CD4-positive, CD25-positive, alpha-beta regulatory T cell (primary cell): ENCODE measurements at regions not wholly inside any gene's neighbourhood (a gene's known extent, or its start where the extent isn't known, plus 50 kb on each side); places are given as distances from the start of the nearest gene placed in this dataset.

Experiments
- ATAC-seq, 2 donors: fragments of 150-1000 bp; cut with Tn5 transposase; one replicate each; pipeline ENCODE4 v1.10.0; 2021; ENCODE audit warnings: low read depth in 2 of 2, moderate number of reproducible peaks in 2 of 2, moderate library complexity in 1 of 2
- DNase-seq, 3 donors: peaks; one replicate each; pipeline versions ENCODE4 v3.0.0 to v3.0.0-alpha.2; 2012 to 2022; ENCODE audit warnings: mixed read lengths in 1 of 3
- H3K27ac ChIP-seq: one replicate; pipeline ENCODE4 v1.7.0; 2013; ENCODE audit warnings: mild to moderate bottlenecking, low read length; ENCODE audit not compliant: insufficient read depth, poor library complexity, severe bottlenecking
- H3K27me3 ChIP-seq: one replicate; pipeline ENCODE4 v1.7.0; 2013; ENCODE audit warnings: low read length; ENCODE audit not compliant: control insufficient read depth, insufficient read depth
- H3K36me3 ChIP-seq: one replicate; pipeline ENCODE4 v1.7.0; 2013; ENCODE audit warnings: mild to moderate bottlenecking, low read length, moderate library complexity; ENCODE audit not compliant: control insufficient read depth, insufficient read depth
- H3K4me1 ChIP-seq: 2 replicates; pipeline ENCODE4 v1.7.0; 2013; ENCODE audit warnings: mild to moderate bottlenecking, low read length; ENCODE audit not compliant: insufficient read depth, control insufficient read depth, poor library complexity, severe bottlenecking
- H3K4me3 ChIP-seq: one replicate; pipeline ENCODE4 v1.7.0; 2013; ENCODE audit warnings: low read depth, mild to moderate bottlenecking, low read length, moderate library complexity
- H3K9me3 ChIP-seq, 2 experiments: 1 replicate in 1 of 2; 2 replicates in 1 of 2; pipeline ENCODE4 v1.7.0; 2013; ENCODE audit warnings: low read length in 2 of 2, mild to moderate bottlenecking in 1 of 2, moderate library complexity in 1 of 2; ENCODE audit not compliant: control insufficient read depth in 2 of 2
- H3K27ac Mint-ChIP-seq, 3 donors: one replicate each; pipeline ENCODE4 v1.8.0; 2020 to 2022; ENCODE audit warnings: mild to moderate bottlenecking in 3 of 3, mixed read lengths in 3 of 3, moderate library complexity in 2 of 3
- H3K27me3 Mint-ChIP-seq: one replicate; pipeline ENCODE4 v1.8.0; 2022; ENCODE audit warnings: mild to moderate bottlenecking, mixed read lengths
- H3K36me3 Mint-ChIP-seq: one replicate; pipeline ENCODE4 v1.8.0; 2020; ENCODE audit warnings: mixed read lengths
- H3K4me1 Mint-ChIP-seq, 4 donors: one replicate each; pipeline ENCODE4 v1.8.0; 2020 to 2022; ENCODE audit warnings: mixed read lengths in 4 of 4, mild to moderate bottlenecking in 1 of 4
- H3K4me3 Mint-ChIP-seq, 4 donors: one replicate each; pipeline ENCODE4 v1.8.0; 2020 to 2022; ENCODE audit warnings: mild to moderate bottlenecking in 4 of 4, mixed read lengths in 4 of 4, moderate library complexity in 3 of 4
- H3K9me3 Mint-ChIP-seq, 7 donors: one replicate each; pipeline ENCODE4 v1.8.0; 2020 to 2022; ENCODE audit warnings: mixed read lengths in 7 of 7, mild to moderate bottlenecking in 3 of 7, moderate library complexity in 2 of 7

- no peaks in the 10 kb centered on the region for H3K36me3 ChIP-seq
- no peak overlapping the region for H3K27ac Mint-ChIP-seq
Observed at GRCh38 chr20:11277858-11278257, 604.1 kb upstream of the JAG1 start.

GRCh38 chr20:11278461-11278860 is 604.7 kb upstream of the JAG1 start:
- H3K36me3 Mint-ChIP-seq: no peaks in the 10 kb centered on the region

More at GRCh38 chr20:11277858-11278257, 604.1 kb upstream of the JAG1 start:
- DNase-seq (no peak), ATAC-seq (no peak)
- no peaks in the 10 kb centered on the region for H3K36me3 Mint-ChIP-seq
- H3K4me1 ChIP-seq: no peaks in the 10 kb centered on the region
- no peaks in the 10 kb centered on the region for H3K27me3 ChIP-seq
- no peak overlapping the region for H3K4me3 ChIP-seq
- H3K27me3 Mint-ChIP-seq: no peaks in the 10 kb centered on the region
- peaks cover 0 to 26% (median 7%) of the 10 kb centered on the region in 7 donors for H3K9me3 Mint-ChIP-seq
- H3K27ac ChIP-seq: no peak overlapping the region
- H3K4me3 Mint-ChIP-seq: no peak overlapping the region
- no peaks in the 10 kb centered on the region for H3K4me1 Mint-ChIP-seq
- H3K9me3 ChIP-seq: no peaks in the 10 kb centered on the region

GRCh38 chr20:11281240-11281639 is 607.4 kb upstream of the JAG1 start:
- Histone ChIP-seq H3K27me3 (no peaks in the 10 kb centered on the region), H3K4me3 (no peak overlapping the region), H3K4me1 (no peaks in the 10 kb centered on the region), H3K9me3 (no peaks in the 10 kb centered on the region), H3K36me3 (no peaks in the 10 kb centered on the region), H3K27ac (no peak overlapping the region)
- H3K27ac Mint-ChIP-seq: no peak overlapping the region
- H3K9me3 Mint-ChIP-seq: peaks cover 2 to 26% (median 7%) of the 10 kb centered on the region in 7 donors
- H3K4me3 Mint-ChIP-seq: no peak overlapping the region
- ATAC-seq (no peak), DNase-seq (no peak)
- no peaks in the 10 kb centered on the region for H3K36me3 Mint-ChIP-seq
- no peaks in the 10 kb centered on the region for H3K4me1 Mint-ChIP-seq
- H3K27me3 Mint-ChIP-seq: no peaks in the 10 kb centered on the region

More at GRCh38 chr20:11278461-11278860, 604.7 kb upstream of the JAG1 start:
- ATAC-seq: no peak
- Mint-ChIP-seq H3K4me1 (no peaks in the 10 kb centered on the region), H3K27ac (no peak overlapping the region), H3K27me3 (no peaks in the 10 kb centered on the region), H3K9me3 (peaks cover 1 to 26% (median 7%) of the 10 kb centered on the region in 7 donors), H3K4me3 (no peak overlapping the region)
- no peak for DNase-seq
- Histone ChIP-seq H3K36me3 (no peaks in the 10 kb centered on the region), H3K27me3 (no peaks in the 10 kb centered on the region), H3K9me3 (no peaks in the 10 kb centered on the region), H3K4me3 (no peak overlapping the region), H3K27ac (no peak overlapping the region), H3K4me1 (no peaks in the 10 kb centered on the region)

- H3K4me1 ChIP-seq: no peaks in the 10 kb centered on the region
- no peak overlapping the region for H3K4me3 ChIP-seq
- Mint-ChIP-seq H3K4me1 (no peaks in the 10 kb centered on the region), H3K4me3 (no peak overlapping the region), H3K36me3 (no peaks in the 10 kb centered on the region), H3K27me3 (no peaks in the 10 kb centered on the region), H3K27ac (no peak overlapping the region), H3K9me3 (peaks cover 2 to 26% (median 11%) of the 10 kb centered on the region in 7 donors)
- H3K27ac ChIP-seq: no peak overlapping the region
- no peaks in the 10 kb centered on the region for H3K36me3 ChIP-seq
- no peaks in the 10 kb centered on the region for H3K9me3 ChIP-seq
- DNase-seq (no peak), ATAC-seq (no peak)
- H3K27me3 ChIP-seq: no peaks in the 10 kb centered on the region
Observed at GRCh38 chr20:11281768-11282167, 608.0 kb upstream of the JAG1 start.

GRCh38 chr20:11287126-11287525 is 613.3 kb upstream of the JAG1 start:
- Mint-ChIP-seq H3K9me3 (peaks cover 0 to 9% (median 5%) of the 10 kb centered on the region in 7 donors), H3K4me3 (no peak overlapping the region), H3K4me1 (no peaks in the 10 kb centered on the region), H3K27me3 (no peaks in the 10 kb centered on the region), H3K36me3 (no peaks in the 10 kb centered on the region), H3K27ac (no peak overlapping the region)
- no peaks in the 10 kb centered on the region for H3K27me3 ChIP-seq
- DNase-seq (no peak), ATAC-seq (no peak)
- H3K36me3 ChIP-seq: no peaks in the 10 kb centered on the region
- H3K4me1 ChIP-seq: no peaks in the 10 kb centered on the region
- no peaks in the 10 kb centered on the region for H3K9me3 ChIP-seq
- no peak overlapping the region for H3K4me3 ChIP-seq
- H3K27ac ChIP-seq: no peak overlapping the region

- no peak overlapping the region for H3K27ac ChIP-seq
- H3K27me3 ChIP-seq: no peaks in the 10 kb centered on the region
- no peaks in the 10 kb centered on the region for H3K9me3 ChIP-seq
- ATAC-seq: no peak
- Mint-ChIP-seq H3K27ac (no peak overlapping the region), H3K36me3 (no peaks in the 10 kb centered on the region), H3K27me3 (no peaks in the 10 kb centered on the region), H3K4me3 (no peak overlapping the region), H3K4me1 (no peaks in the 10 kb centered on the region), H3K9me3 (peaks cover 5 to 13% (median 7%) of the 10 kb centered on the region in 7 donors)
- H3K4me1 ChIP-seq: no peaks in the 10 kb centered on the region
- DNase-seq: no peak
- no peak overlapping the region for H3K4me3 ChIP-seq
- H3K36me3 ChIP-seq: no peaks in the 10 kb centered on the region
Observed at GRCh38 chr20:11296221-11296620, 621.5 kb upstream of the BTBD3 start.

- Mint-ChIP-seq H3K36me3 (no peaks in the 10 kb centered on the region), H3K27me3 (no peaks in the 10 kb centered on the region), H3K4me3 (no peak overlapping the region), H3K27ac (no peak overlapping the region), H3K4me1 (no peaks in the 10 kb centered on the region), H3K9me3 (peaks cover 4 to 13% (median 7%) of the 10 kb centered on the region in 7 donors)
- Histone ChIP-seq H3K9me3 (no peaks in the 10 kb centered on the region), H3K27ac (no peak overlapping the region), H3K36me3 (no peaks in the 10 kb centered on the region), H3K27me3 (no peaks in the 10 kb centered on the region), H3K4me3 (no peak overlapping the region), H3K4me1 (no peaks in the 10 kb centered on the region)
- DNase-seq (no peak), ATAC-seq (no peak)
Observed at GRCh38 chr20:11296951-11297350, 620.7 kb upstream of the BTBD3 start.

- no peak for DNase-seq
Observed at GRCh38 chr20:11301699-11302098, 616.0 kb upstream of the BTBD3 start.

More at GRCh38 chr20:11301699-11302098, 616.0 kb upstream of the BTBD3 start:
- Mint-ChIP-seq H3K27ac (no peak overlapping the region), H3K36me3 (no peaks in the 10 kb centered on the region), H3K4me1 (no peaks in the 10 kb centered on the region), H3K4me3 (no peak overlapping the region), H3K9me3 (peaks cover 3 to 7% (median 5%) of the 10 kb centered on the region in 7 donors), H3K27me3 (no peaks in the 10 kb centered on the region)
- H3K36me3 ChIP-seq: no peaks in the 10 kb centered on the region
- no peaks in the 10 kb centered on the region for H3K27me3 ChIP-seq
- no peak overlapping the region for H3K27ac ChIP-seq
- H3K4me3 ChIP-seq: no peak overlapping the region
- no peaks in the 10 kb centered on the region for H3K4me1 ChIP-seq
- no peaks in the 10 kb centered on the region for H3K9me3 ChIP-seq
- no peak for ATAC-seq
